HEK293T (cell line): ENCODE measurements at regions not wholly inside any gene's neighbourhood (a gene's known extent, or its start where the extent isn't known, plus 50 kb on each side); places are given as distances from the start of the nearest gene placed in this dataset.

ENCODE experiments used
- FOXA1 ChIP-seq: fragments of 450-650 bp; IDR thresholded peaks from 2 replicates; pipeline ENCODE4 v1.6.1; 2016; ENCODE audit warnings: mild to moderate bottlenecking
- L3MBTL2 ChIP-seq: fragments of 450-650 bp; conservative IDR thresholded peaks from 2 replicates; pipeline ENCODE4 v1.6.1; 2016; ENCODE audit warnings: mild to moderate bottlenecking
- SUZ12 ChIP-seq: fragments of 450-650 bp; IDR thresholded peaks from 2 replicates; pipeline ENCODE4 v1.6.1; 2016; ENCODE audit warnings: mild to moderate bottlenecking

GRCh38 chr6:56399672-56400263 is 152.4 kb upstream of the COL21A1 start:
- TF ChIP-seq SUZ12 (no peak), L3MBTL2 (no peak), FOXA1 (no peak)
